Fibroblast of pulmonary artery (primary cell): ENCODE measurements at regions not wholly inside any gene's neighbourhood (a gene's known extent, or its start where the extent isn't known, plus 50 kb on each side); places are given as distances from the start of the nearest gene placed in this dataset.

Source experiments
- DNase-seq: peaks from one replicate; pipeline ENCODE4 v3.0.0-alpha.2; 2010; ENCODE audit warnings: low read depth
- H3K4me3 ChIP-seq: replicated peaks from 2 replicates; pipeline ENCODE4 v1.5.1; 2011; ENCODE audit warnings: low read depth, mild to moderate bottlenecking, control low read depth, low read length, moderate library complexity
- CTCF ChIP-seq: IDR thresholded peaks from 2 replicates; pipeline ENCODE4 v1.5.1; 2011; ENCODE audit warnings: mild to moderate bottlenecking, control low read depth, low read length, inconsistent platforms; ENCODE audit errors: missing control alignments

- no peak overlapping the region for H3K4me3 ChIP-seq
- DNase-seq: no peak
- TF ChIP-seq CTCF: no peak
Measured at GRCh38 chr6:71558974-71559373, 270.4 kb downstream of the OGFRL1 start.

- H3K4me3 ChIP-seq: no peak overlapping the region
- no peak for TF ChIP-seq CTCF
- no peak for DNase-seq
Measured at GRCh38 chr6:71567562-71567961, 279.0 kb downstream of the OGFRL1 start.

- no peak for DNase-seq
- H3K4me3 ChIP-seq: no peak overlapping the region
- no peak for TF ChIP-seq CTCF
Measured at GRCh38 chr6:71577766-71578165, 289.2 kb downstream of the OGFRL1 start.

GRCh38 chr6:71579902-71580301 is 291.3 kb downstream of the OGFRL1 start:
- TF ChIP-seq CTCF: no peak
- no peak for DNase-seq
- H3K4me3 ChIP-seq: no peak overlapping the region

- no peak overlapping the region for H3K4me3 ChIP-seq
- no peak for DNase-seq
- TF ChIP-seq CTCF: no peak
Measured at GRCh38 chr6:71582820-71583219, 294.2 kb downstream of the OGFRL1 start.

- no peak overlapping the region for H3K4me3 ChIP-seq
- DNase-seq: no peak
- no peak for TF ChIP-seq CTCF
Measured at GRCh38 chr6:71584712-71585436, 296.3 kb downstream of the OGFRL1 start.

GRCh38 chr6:71585472-71585871 is 296.9 kb downstream of the OGFRL1 start:
- DNase-seq: no peak
- TF ChIP-seq CTCF: no peak
- no peak overlapping the region for H3K4me3 ChIP-seq
